RWPE2 (cell line): ENCODE measurements at regions not wholly inside any gene's neighbourhood (a gene's known extent, or its start where the extent isn't known, plus 50 kb on each side); places are given as distances from the start of the nearest gene placed in this dataset.

Source experiments
- ATAC-seq: fragments of 200-7000 bp; cut with Tn5 transposase; 3 replicates; pipeline ENCODE4 v1.9.1; 2021; ENCODE audit warnings: low read depth
- DNase-seq: peaks from one replicate; pipeline ENCODE4 v3.0.0-alpha.2; 2020; ENCODE audit warnings: low spot score
- H3K27ac ChIP-seq: fragments of 450-650 bp; 2 replicates; pipeline ENCODE4 v1.5.1; 2017; ENCODE audit warnings: mild to moderate bottlenecking; ENCODE audit not compliant: poor library complexity, severe bottlenecking
- H3K27me3 ChIP-seq: fragments of 250-450 bp; sonication (Bioruptor Pico); 2 replicates; pipeline ENCODE4 v1.5.1; 2021; ENCODE audit warnings: mild to moderate bottlenecking, moderate library complexity; ENCODE audit not compliant: insufficient read depth, poor library complexity, severe bottlenecking
- H3K36me3 ChIP-seq: fragments of 250-450 bp; sonication (Bioruptor Pico); 2 replicates; pipeline ENCODE4 v1.5.1; 2020; ENCODE audit warnings: low read depth, mild to moderate bottlenecking, moderate library complexity
- H3K4me1 ChIP-seq: fragments of 250-450 bp; sonication (Bioruptor Pico); 2 replicates; pipeline ENCODE4 v1.5.1; 2021; ENCODE audit warnings: mild to moderate bottlenecking, moderate library complexity; ENCODE audit not compliant: insufficient read depth, poor library complexity, severe bottlenecking
- H3K4me3 ChIP-seq: fragments of 250-450 bp; sonication (Bioruptor Pico); 2 replicates; pipeline ENCODE4 v1.5.1; 2021; ENCODE audit warnings: mild to moderate bottlenecking, moderate library complexity; ENCODE audit not compliant: severe bottlenecking
- H3K9me3 ChIP-seq: fragments of 250-450 bp; sonication (Bioruptor Pico); 2 replicates; pipeline ENCODE4 v1.5.1; 2021; ENCODE audit warnings: mild to moderate bottlenecking, moderate library complexity; ENCODE audit not compliant: severe bottlenecking
- TF ChIP-seq, protein P1 (sequence below): fragments of 450-650 bp; IDR thresholded peaks from one replicate; pipeline ENCODE4 v1.5.1; 2017; ENCODE audit warnings: mild to moderate bottlenecking, moderate library complexity; ENCODE audit not compliant: poor library complexity, severe bottlenecking

DNA sequence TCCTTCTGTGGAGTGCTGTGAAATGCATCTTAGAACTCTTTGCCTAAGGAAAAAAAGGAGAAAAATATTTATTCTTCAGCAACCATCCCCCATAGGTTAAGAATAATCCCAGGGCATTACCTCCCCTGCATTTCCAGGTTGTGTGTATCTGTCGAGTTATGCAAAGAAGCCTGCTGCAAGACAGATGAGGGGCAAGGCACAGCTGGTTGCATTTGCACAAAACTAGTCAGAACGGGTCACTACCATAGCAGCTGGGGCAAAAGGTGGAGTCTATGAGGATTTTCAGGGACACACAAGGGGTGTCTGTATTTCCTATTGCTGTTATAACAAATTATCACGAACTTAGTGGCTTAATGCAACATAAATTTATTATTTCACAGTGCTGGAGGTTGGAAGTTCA lies 443.4 kb upstream of the C1orf87 start:
- H3K4me1 ChIP-seq, result no peaks in the 10 kb centered on the region
- no peak overlapping the region for H3K27ac ChIP-seq
- no peak overlapping the region for H3K4me3 ChIP-seq
- no peak for ATAC-seq
- no peaks in the 10 kb centered on the region for H3K36me3 ChIP-seq
- H3K27me3 ChIP-seq, result no peaks in the 10 kb centered on the region
- no peak for DNase-seq
- no peaks in the 10 kb centered on the region for H3K9me3 ChIP-seq
- TF ChIP-seq, protein P1, sequence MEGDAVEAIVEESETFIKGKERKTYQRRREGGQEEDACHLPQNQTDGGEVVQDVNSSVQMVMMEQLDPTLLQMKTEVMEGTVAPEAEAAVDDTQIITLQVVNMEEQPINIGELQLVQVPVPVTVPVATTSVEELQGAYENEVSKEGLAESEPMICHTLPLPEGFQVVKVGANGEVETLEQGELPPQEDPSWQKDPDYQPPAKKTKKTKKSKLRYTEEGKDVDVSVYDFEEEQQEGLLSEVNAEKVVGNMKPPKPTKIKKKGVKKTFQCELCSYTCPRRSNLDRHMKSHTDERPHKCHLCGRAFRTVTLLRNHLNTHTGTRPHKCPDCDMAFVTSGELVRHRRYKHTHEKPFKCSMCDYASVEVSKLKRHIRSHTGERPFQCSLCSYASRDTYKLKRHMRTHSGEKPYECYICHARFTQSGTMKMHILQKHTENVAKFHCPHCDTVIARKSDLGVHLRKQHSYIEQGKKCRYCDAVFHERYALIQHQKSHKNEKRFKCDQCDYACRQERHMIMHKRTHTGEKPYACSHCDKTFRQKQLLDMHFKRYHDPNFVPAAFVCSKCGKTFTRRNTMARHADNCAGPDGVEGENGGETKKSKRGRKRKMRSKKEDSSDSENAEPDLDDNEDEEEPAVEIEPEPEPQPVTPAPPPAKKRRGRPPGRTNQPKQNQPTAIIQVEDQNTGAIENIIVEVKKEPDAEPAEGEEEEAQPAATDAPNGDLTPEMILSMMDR, result no peak

DNA sequence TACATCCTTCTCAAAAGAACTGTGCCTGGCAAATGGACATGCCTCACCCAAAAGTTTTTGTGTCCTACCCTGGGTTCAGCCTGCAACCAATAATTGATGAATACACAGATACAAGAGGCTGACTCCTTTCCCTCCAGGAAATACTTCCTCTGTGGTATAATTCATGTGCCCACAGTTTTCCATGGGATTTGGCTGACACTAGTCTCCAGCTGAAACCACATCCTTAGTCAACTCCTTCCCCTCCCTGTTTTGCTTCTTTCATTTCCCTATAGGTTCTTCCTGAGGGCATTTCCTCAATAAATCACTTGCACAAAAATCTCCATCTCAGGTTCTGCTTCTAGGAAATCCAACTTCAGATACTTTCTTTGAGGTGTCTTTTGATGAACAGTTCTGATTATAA lies 436.6 kb upstream of the C1orf87 start:
- Histone ChIP-seq H3K36me3 (no peaks in the 10 kb centered on the region), H3K4me3 (no peak overlapping the region), H3K4me1 (no peaks in the 10 kb centered on the region), H3K27me3 (no peaks in the 10 kb centered on the region), H3K9me3 (no peaks in the 10 kb centered on the region), H3K27ac (no peak overlapping the region)
- peak; percentile 21; the same call in 1 of the 3 replicates for ATAC-seq
- DNase-seq, result no peak
- TF ChIP-seq, protein P1, result no peak

DNA sequence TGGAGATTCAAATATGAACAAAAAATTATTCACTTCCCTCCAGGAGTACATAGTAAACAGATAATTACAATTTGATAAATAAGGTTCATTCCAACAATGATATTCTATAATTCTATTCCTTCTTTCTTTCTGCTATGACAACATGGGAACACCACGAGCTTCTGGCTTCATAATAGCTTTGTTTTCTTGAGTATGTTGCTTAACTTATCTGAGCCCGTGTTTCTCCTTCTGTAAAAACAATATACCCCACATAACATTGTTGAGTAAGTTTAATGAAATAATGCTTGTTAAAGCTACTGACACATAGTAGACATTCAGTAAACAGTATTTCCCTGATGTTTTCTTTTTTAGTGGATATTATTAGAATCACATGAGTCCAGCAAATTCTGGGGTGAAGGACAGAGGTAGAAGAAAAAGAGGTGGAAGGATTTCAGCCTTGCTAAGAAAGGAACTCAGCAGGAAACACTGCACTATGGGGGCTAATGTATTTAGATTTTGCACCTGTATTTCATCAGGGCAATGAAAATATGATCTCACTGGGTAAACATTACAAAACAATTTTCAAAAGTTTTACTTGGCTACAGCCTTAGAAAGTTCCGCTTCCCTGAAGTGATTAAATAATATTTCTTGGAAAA lies 430.8 kb upstream of the C1orf87 start:
- Histone ChIP-seq H3K4me3 (no peak overlapping the region), H3K4me1 (no peaks in the 10 kb centered on the region), H3K27me3 (no peaks in the 10 kb centered on the region), H3K27ac (no peak overlapping the region), H3K36me3 (no peaks in the 10 kb centered on the region), H3K9me3 (no peaks in the 10 kb centered on the region)
- no peak for ATAC-seq
- TF ChIP-seq, protein P1, result no peak
- no peak for DNase-seq

DNA sequence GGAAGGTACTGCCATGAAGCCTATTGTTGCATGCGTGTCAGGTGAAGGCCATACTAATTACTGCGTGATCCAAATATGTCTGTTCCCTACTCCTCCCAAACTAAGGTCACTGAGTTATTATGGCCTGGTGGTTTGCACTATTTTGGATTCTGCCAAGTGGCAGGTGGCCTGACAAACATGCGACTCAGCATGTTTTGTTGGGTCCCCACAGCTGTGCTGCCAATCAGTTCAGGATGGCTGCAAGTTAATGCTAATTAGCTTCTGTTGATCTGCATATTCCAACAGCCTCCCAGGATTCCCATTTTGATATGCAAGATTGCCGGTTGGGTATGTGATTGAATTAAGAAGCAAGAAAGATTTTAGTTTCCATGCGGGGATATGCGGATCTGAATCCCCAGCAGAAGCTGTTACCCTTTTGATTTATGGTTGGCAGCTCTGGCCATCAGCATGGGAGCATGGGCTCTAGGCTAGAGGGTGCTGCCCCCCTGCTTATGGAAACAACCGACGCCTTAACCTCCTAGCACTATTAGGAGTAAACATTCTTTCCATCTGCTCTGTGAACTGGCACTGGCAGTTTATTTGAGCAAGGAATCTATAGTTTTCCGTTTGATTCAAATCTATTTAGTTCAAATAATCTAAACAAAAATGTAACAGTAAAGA lies 429.8 kb upstream of the C1orf87 start:
- no peak for ATAC-seq

More for the DNA sequence above, 429.8 kb upstream of the C1orf87 start:
- no peak overlapping the region for H3K4me3 ChIP-seq
- H3K36me3 ChIP-seq, result no peaks in the 10 kb centered on the region
- no peak for DNase-seq
- H3K4me1 ChIP-seq, result no peaks in the 10 kb centered on the region
- H3K9me3 ChIP-seq, result no peaks in the 10 kb centered on the region
- TF ChIP-seq, protein P1, result no peak
- H3K27me3 ChIP-seq, result no peaks in the 10 kb centered on the region
- H3K27ac ChIP-seq, result no peak overlapping the region
